ENCODE measurements at regions not wholly inside any gene's neighbourhood (a gene's known extent, or its start where the extent isn't known, plus 50 kb on each side); places are given as distances from the start of the nearest gene placed in this dataset.
A peak's percentile ranks its signal among the peaks of the same experiment; 100 is the strongest.

- 3% methylated on average over 7 of the region's 7 CpGs for WGBS (ENCODE audit: missing lambda C conversion rate)
- ATAC-seq (no peak), DNase-seq (ENCODE audit: low read depth in 1 of 2, low spot score in 1 of 2) (no peak), FAIRE-seq (no peak)
- no peaks in the 10 kb centered on the region for H3K9me3 ChIP-seq
- ChIA-PET CTCF (no interaction called here), POLR2A (no interaction called here)
- no peak overlapping the region for H3K4me2 ChIP-seq
- H3K27ac ChIP-seq: no peak overlapping the region
- H3K4me1 ChIP-seq: no peaks in the 10 kb centered on the region
- no peak overlapping the region for H3K4me3 ChIP-seq
- TF ChIP-seq RFX5 (IDR thresholded peaks at IDR 0.05) (no peak), HOXA7 (CRISPR knock-in tag; IDR thresholded peaks at IDR 0.05) (no peak), ZNF302 (CRISPR knock-in tag; IDR thresholded peaks at IDR 0.05) (no peak), KDM5A (IDR thresholded peaks at IDR 0.05) (no peak), TP53 (CRISPR knock-in tag; IDR thresholded peaks at IDR 0.05) (no peak), ZFP36 (IDR thresholded peaks at IDR 0.05; ENCODE audit: borderline replicate concordance, partially characterized antibody) (no peak)
These were observed 288.4 kb downstream of the MTRR start for GRCh38 chr5:8157320-8157822.

- H3K4me3 ChIP-seq: no peak overlapping the region
- FAIRE-seq (no peak), ATAC-seq (no peak), DNase-seq (ENCODE audit: low read depth in 1 of 2, low spot score in 1 of 2) (no peak)
- WGBS (ENCODE audit: missing lambda C conversion rate): 22% methylated on average over 5 of the region's 5 CpGs
- CTCF ChIA-PET: no interaction called here
- no peak for TF ChIP-seq TFCP2L1 (CRISPR knock-in tag; IDR thresholded peaks at IDR 0.05)
- TF ChIP-seq POLR2AphosphoS2 (conservative IDR thresholded peaks at IDR 0.05; ENCODE audit: low read length): no peak
- TF ChIP-seq RARB (CRISPR knock-in tag; IDR thresholded peaks at IDR 0.05): no peak
- no peak for TF ChIP-seq HMGXB4 (CRISPR knock-in tag; IDR thresholded peaks at IDR 0.05; ENCODE audit: borderline replicate concordance)
- no peak for TF ChIP-seq RCOR1 (IDR thresholded peaks at IDR 0.05; ENCODE audit: low read depth, low read length)
- peak; percentile 91 to 93 for TF ChIP-seq CEBPB (IDR thresholded peaks at IDR 0.05)
- TF ChIP-seq NPAS2 (CRISPR knock-in tag; IDR thresholded peaks at IDR 0.05; ENCODE audit: borderline replicate concordance): no peak
- H3K4me1 ChIP-seq: no peaks in the 10 kb centered on the region
- POLR2A ChIA-PET: no interaction called here
- H3K4me2 ChIP-seq: no peak overlapping the region
- no peaks in the 10 kb centered on the region for H3K9me3 ChIP-seq
- H3K27ac ChIP-seq: no peak overlapping the region
These were observed 307.2 kb downstream of the MTRR start for GRCh38 chr5:8176101-8176693.

GRCh38 chr5:8184455-8185063 is 315.6 kb downstream of the MTRR start:
- POLR2A ChIA-PET: no interaction called here
- Histone ChIP-seq H3K4me3 (no peak overlapping the region), H3K27ac (no peak overlapping the region), H3K4me1 (no peaks in the 10 kb centered on the region), H3K9me3 (no peaks in the 10 kb centered on the region), H3K4me2 (no peak overlapping the region)
- CTCF ChIA-PET: no interaction called here
- TF ChIP-seq NFE2L2 (conservative IDR thresholded peaks at IDR 0.05; ENCODE audit: low read length) (no peak), KDM5A (IDR thresholded peaks at IDR 0.05) (no peak), CTCF (IDR thresholded peaks at IDR 0.05) (peak; percentile 39), ZSCAN20 (CRISPR knock-in tag; IDR thresholded peaks at IDR 0.05) (no peak)
- ATAC-seq (peak in 1 of 2 experiments; percentile 87; a peak in 3 of 6 replicates), DNase-seq (ENCODE audit: low read depth in 1 of 2, low spot score in 1 of 2) (peak; percentile 30 to 37), FAIRE-seq (no peak)
- under 1% methylated on average over 5 of the region's 5 CpGs for WGBS (ENCODE audit: missing lambda C conversion rate)

- DNase-seq (ENCODE audit: low read depth in 1 of 2, low spot score in 1 of 2): no peak
- H3K4me2 ChIP-seq: no peak overlapping the region
- no peak for FAIRE-seq
- no peak for ATAC-seq
- no peak overlapping the region for H3K4me3 ChIP-seq
- ChIA-PET POLR2A (no interaction called here), CTCF (no interaction called here)
- no peak overlapping the region for H3K27ac ChIP-seq
- no peaks in the 10 kb centered on the region for H3K9me3 ChIP-seq
- no peaks in the 10 kb centered on the region for H3K4me1 ChIP-seq
- 0% methylated on average over 1 of the region's 1 CpG for WGBS (ENCODE audit: missing lambda C conversion rate)
- TF ChIP-seq RFX5 (IDR thresholded peaks at IDR 0.05) (no peak), REST (IDR thresholded peaks at IDR 0.05) (no peak), FOXS1 (CRISPR knock-in tag; IDR thresholded peaks at IDR 0.05) (no peak), ZFP36 (IDR thresholded peaks at IDR 0.05; ENCODE audit: borderline replicate concordance, partially characterized antibody) (no peak), KDM5A (IDR thresholded peaks at IDR 0.05) (no peak), PBX3 (IDR thresholded peaks at IDR 0.05) (no peak), HEYL (CRISPR knock-in tag; IDR thresholded peaks at IDR 0.05) (no peak)
These were observed 316.9 kb downstream of the MTRR start for GRCh38 chr5:8185852-8186251.
